Peyer's patch (tissue), 4 donors: ENCODE measurements at regions not wholly inside any gene's neighbourhood (a gene's known extent, or its start where the extent isn't known, plus 50 kb on each side); places are given as distances from the start of the nearest gene placed in this dataset.

ENCODE experiments used
- CTCF ChIP-seq, 6 experiments: fragments of 450-650 bp in 4 of 6; fragments of 200-600 bp in 2 of 6; sonication (generic) in 1 of 6; IDR thresholded peaks; one replicate each; pipeline ENCODE4 v1.5.1; 2017 to 2019; ENCODE audit warnings: antibody characterized with exemption in 6 of 6, mild to moderate bottlenecking in 3 of 6, moderate library complexity in 1 of 6
- POLR2A ChIP-seq, 2 donors: fragments of 450-650 bp; IDR thresholded peaks; one replicate each; pipeline ENCODE4 v1.5.1; 2017; ENCODE audit warnings: antibody characterized with exemption in 2 of 2, mild to moderate bottlenecking in 2 of 2, moderate library complexity in 2 of 2

- TF ChIP-seq CTCF (IDR thresholded peaks at IDR 0.05) (no peak), POLR2A (IDR thresholded peaks at IDR 0.05) (no peak)
Measured at GRCh38 chr13:74839656-74840055, 642.3 kb downstream of the TBC1D4 start.
